GM23338 (cell line): ENCODE measurements at regions not wholly inside any gene's neighbourhood (a gene's known extent, or its start where the extent isn't known, plus 50 kb on each side); places are given as distances from the start of the nearest gene placed in this dataset.

Experiments used
- CREB1 ChIP-seq: fragments of 250-450 bp; sonication (Bioruptor Pico); IDR thresholded peaks from 2 replicates; pipeline ENCODE4 v1.5.0; 2020; ENCODE audit warnings: low read depth, mild to moderate bottlenecking, moderate library complexity
- CTCF ChIP-seq, 2 experiments: fragments of 200-600 bp in 1 of 2; sonication (generic) in 1 of 2; conservative IDR thresholded peaks; 2 replicates each; pipeline versions ENCODE4 v1.5.1 to v1.6.1; 2016 to 2017; ENCODE audit warnings: antibody characterized with exemption in 2 of 2, low read depth in 2 of 2, mild to moderate bottlenecking in 2 of 2, moderate library complexity in 1 of 2
- EZH2 ChIP-seq: fragments of 200-600 bp; sonication (generic); IDR thresholded peaks from one replicate; pipeline ENCODE4 v1.8.0; 2017; ENCODE audit warnings: antibody characterized with exemption, mild to moderate bottlenecking, low read depth; ENCODE audit not compliant: unreplicated experiment
- EZH2phosphoT487 ChIP-seq: fragments of 200-600 bp; sonication (generic); IDR thresholded peaks from one replicate; pipeline ENCODE4 v1.8.1; 2018; ENCODE audit warnings: antibody characterized with exemption; ENCODE audit not compliant: unreplicated experiment
- JUNB ChIP-seq: IDR thresholded peaks from one replicate; pipeline ENCODE4 v1.6.1; 2016; ENCODE audit warnings: antibody characterized with exemption; ENCODE audit not compliant: unreplicated experiment
- NANOG ChIP-seq: IDR thresholded peaks from 2 replicates; pipeline ENCODE4 v1.6.1; 2016; ENCODE audit warnings: antibody characterized with exemption, borderline replicate concordance
- POLR2AphosphoS5 ChIP-seq: IDR thresholded peaks from 2 replicates; pipeline ENCODE4 v1.6.1; 2016; ENCODE audit warnings: antibody characterized with exemption, low read depth
- STAT1 ChIP-seq: IDR thresholded peaks from one replicate; pipeline ENCODE4 v1.6.1; 2016; ENCODE audit warnings: antibody characterized with exemption; ENCODE audit not compliant: unreplicated experiment
- ZNF114 ChIP-seq: fragments of 250-450 bp; sonication (Bioruptor Pico); IDR thresholded peaks from 2 replicates; pipeline ENCODE4 v1.5.0; 2020; ENCODE audit warnings: mild to moderate bottlenecking, moderate library complexity
- ZNF331 ChIP-seq: fragments of 250-450 bp; sonication (Bioruptor Pico); IDR thresholded peaks from 2 replicates; pipeline ENCODE4 v1.5.0; 2020; ENCODE audit warnings: low read depth, mild to moderate bottlenecking, moderate library complexity
- TF ChIP-seq, protein P1 (sequence below): IDR thresholded peaks from one replicate; pipeline ENCODE4 v1.6.1; 2018; ENCODE audit warnings: antibody characterized with exemption; ENCODE audit not compliant: unreplicated experiment
- TF ChIP-seq, protein P2 (sequence below): IDR thresholded peaks from 2 replicates; pipeline ENCODE4 v1.6.1; 2016; ENCODE audit warnings: antibody characterized with exemption

DNA sequence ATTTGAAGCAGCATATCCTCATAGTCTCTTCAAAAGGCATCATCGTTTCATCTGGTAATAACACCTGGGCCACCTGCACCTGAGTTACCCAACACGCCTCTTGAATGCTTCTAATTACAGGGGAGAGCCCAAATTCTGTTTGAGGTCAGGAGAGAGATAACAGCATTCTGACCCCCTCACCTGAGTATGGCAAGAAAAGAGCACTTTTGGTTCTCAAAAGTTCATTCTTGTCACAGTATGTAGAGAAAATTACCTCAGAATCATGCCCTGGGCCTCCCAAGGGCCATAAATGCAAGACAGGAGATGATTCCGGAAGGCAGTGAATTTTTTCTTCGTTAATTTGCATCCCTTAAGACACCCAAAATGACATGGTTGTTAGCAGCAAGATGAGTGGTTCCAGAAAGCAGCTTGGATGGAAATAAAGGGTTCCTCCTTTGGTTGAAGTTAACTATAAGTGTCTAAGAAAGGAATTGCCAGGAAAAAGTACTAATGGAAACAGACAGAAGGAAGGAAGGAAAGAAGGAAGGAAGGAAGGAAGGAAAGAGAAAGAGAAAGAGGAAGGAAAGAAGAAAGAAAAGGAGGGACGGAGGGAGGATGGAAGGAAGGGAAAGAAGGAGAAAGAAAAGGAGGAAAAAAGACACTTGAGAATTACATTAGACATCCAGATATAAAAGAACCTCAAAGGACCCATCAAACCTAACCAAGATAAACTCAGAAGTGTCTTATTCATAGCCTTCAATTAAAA, 228.4 kb upstream of the RHOBTB1 start:
- TF ChIP-seq CTCF (conservative IDR thresholded peaks at IDR 0.05; ENCODE audit: low read depth in 2 of 2) (no peak), EZH2phosphoT487 (no peak), EZH2 (no peak), POLR2AphosphoS5 (no peak), CREB1 (CRISPR knock-in tag) (no peak), ZNF331 (no peak), ZNF114 (CRISPR knock-in tag) (no peak), JUNB (no peak), NANOG (no peak), STAT1 (no peak)
- TF ChIP-seq, protein P1, sequence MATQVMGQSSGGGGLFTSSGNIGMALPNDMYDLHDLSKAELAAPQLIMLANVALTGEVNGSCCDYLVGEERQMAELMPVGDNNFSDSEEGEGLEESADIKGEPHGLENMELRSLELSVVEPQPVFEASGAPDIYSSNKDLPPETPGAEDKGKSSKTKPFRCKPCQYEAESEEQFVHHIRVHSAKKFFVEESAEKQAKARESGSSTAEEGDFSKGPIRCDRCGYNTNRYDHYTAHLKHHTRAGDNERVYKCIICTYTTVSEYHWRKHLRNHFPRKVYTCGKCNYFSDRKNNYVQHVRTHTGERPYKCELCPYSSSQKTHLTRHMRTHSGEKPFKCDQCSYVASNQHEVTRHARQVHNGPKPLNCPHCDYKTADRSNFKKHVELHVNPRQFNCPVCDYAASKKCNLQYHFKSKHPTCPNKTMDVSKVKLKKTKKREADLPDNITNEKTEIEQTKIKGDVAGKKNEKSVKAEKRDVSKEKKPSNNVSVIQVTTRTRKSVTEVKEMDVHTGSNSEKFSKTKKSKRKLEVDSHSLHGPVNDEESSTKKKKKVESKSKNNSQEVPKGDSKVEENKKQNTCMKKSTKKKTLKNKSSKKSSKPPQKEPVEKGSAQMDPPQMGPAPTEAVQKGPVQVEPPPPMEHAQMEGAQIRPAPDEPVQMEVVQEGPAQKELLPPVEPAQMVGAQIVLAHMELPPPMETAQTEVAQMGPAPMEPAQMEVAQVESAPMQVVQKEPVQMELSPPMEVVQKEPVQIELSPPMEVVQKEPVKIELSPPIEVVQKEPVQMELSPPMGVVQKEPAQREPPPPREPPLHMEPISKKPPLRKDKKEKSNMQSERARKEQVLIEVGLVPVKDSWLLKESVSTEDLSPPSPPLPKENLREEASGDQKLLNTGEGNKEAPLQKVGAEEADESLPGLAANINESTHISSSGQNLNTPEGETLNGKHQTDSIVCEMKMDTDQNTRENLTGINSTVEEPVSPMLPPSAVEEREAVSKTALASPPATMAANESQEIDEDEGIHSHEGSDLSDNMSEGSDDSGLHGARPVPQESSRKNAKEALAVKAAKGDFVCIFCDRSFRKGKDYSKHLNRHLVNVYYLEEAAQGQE: no peak
- TF ChIP-seq, protein P2, sequence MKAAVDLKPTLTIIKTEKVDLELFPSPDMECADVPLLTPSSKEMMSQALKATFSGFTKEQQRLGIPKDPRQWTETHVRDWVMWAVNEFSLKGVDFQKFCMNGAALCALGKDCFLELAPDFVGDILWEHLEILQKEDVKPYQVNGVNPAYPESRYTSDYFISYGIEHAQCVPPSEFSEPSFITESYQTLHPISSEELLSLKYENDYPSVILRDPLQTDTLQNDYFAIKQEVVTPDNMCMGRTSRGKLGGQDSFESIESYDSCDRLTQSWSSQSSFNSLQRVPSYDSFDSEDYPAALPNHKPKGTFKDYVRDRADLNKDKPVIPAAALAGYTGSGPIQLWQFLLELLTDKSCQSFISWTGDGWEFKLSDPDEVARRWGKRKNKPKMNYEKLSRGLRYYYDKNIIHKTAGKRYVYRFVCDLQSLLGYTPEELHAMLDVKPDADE: no peak
